ENCODE measurements at regions not wholly inside any gene's neighbourhood (a gene's known extent, or its start where the extent isn't known, plus 50 kb on each side); places are given as distances from the start of the nearest gene placed in this dataset.

DNA sequence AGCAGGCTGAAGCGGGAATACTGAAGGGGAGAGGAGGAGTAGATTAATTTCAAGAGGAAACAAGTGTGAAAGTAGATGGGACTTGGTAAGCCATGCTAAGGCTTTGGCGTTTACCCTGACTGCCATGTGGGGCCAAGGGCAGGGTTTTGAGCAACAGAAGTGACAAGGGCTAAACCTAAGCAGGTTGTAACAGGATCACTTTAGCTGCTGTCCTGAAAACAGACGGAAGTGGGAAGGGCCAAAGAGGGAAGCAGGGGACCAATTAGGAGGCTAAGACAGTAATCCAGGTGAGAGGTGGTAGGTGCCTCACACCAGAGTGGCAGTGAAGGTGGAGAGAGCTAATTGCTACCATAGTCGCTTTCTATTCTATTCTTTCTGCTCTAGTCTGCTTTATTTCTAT is 166.5 kb downstream of the PJA1 start:
- TF ChIP-seq POLR2A (IDR thresholded peaks at IDR 0.05): no peak
- TF ChIP-seq, protein P1, sequence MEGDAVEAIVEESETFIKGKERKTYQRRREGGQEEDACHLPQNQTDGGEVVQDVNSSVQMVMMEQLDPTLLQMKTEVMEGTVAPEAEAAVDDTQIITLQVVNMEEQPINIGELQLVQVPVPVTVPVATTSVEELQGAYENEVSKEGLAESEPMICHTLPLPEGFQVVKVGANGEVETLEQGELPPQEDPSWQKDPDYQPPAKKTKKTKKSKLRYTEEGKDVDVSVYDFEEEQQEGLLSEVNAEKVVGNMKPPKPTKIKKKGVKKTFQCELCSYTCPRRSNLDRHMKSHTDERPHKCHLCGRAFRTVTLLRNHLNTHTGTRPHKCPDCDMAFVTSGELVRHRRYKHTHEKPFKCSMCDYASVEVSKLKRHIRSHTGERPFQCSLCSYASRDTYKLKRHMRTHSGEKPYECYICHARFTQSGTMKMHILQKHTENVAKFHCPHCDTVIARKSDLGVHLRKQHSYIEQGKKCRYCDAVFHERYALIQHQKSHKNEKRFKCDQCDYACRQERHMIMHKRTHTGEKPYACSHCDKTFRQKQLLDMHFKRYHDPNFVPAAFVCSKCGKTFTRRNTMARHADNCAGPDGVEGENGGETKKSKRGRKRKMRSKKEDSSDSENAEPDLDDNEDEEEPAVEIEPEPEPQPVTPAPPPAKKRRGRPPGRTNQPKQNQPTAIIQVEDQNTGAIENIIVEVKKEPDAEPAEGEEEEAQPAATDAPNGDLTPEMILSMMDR (IDR thresholded peaks at IDR 0.05): no peak
